ENCODE measurements at regions not wholly inside any gene's neighbourhood (a gene's known extent, or its start where the extent isn't known, plus 50 kb on each side); places are given as distances from the start of the nearest gene placed in this dataset.

DNA sequence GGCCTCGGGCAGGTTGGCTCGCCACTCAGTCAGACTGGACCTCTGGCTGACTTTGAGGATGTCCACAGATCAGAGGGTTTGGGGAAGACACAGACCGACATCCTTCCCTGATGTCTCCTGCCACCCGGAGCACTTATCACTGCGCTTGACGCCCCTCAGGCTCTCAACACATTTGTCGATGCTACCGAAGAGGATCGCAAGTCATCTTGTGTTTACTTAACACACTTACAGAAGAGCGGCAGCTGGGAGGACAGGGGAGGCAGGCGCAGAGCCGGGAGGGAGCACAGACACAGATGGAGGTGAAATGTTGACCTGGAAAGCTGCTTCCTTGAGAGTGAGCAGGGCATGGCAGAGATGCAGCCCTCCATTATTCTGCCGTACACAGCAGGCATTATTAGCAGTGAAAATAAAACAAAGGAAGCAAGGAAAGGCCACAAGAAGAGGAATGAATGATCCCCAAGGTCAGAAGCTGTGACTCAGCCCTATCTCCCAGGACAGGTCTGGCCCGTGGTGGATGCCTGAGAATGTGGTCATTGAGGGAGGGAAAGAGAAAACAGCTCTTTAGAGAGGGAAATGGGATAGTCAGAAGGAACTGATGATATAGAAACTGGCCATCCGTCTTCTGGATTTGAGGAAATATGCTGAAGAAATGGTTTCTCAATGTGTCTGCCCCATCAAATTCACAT is 549.5 kb upstream of the ARGLU1 start:
- TF ChIP-seq POLR2A (IDR thresholded peaks at IDR 0.05), result no peak
- TF ChIP-seq, protein P1, sequence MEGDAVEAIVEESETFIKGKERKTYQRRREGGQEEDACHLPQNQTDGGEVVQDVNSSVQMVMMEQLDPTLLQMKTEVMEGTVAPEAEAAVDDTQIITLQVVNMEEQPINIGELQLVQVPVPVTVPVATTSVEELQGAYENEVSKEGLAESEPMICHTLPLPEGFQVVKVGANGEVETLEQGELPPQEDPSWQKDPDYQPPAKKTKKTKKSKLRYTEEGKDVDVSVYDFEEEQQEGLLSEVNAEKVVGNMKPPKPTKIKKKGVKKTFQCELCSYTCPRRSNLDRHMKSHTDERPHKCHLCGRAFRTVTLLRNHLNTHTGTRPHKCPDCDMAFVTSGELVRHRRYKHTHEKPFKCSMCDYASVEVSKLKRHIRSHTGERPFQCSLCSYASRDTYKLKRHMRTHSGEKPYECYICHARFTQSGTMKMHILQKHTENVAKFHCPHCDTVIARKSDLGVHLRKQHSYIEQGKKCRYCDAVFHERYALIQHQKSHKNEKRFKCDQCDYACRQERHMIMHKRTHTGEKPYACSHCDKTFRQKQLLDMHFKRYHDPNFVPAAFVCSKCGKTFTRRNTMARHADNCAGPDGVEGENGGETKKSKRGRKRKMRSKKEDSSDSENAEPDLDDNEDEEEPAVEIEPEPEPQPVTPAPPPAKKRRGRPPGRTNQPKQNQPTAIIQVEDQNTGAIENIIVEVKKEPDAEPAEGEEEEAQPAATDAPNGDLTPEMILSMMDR (IDR thresholded peaks at IDR 0.05), result no peak
- no peak for TF ChIP-seq POLR2AphosphoS5 (IDR thresholded peaks at IDR 0.05)
- no peak for TF ChIP-seq EP300 (IDR thresholded peaks at IDR 0.05)
